Thyroid gland (tissue), 4 donors: ENCODE measurements at regions not wholly inside any gene's neighbourhood (a gene's known extent, or its start where the extent isn't known, plus 50 kb on each side); places are given as distances from the start of the nearest gene placed in this dataset.

Source experiments
- DNase-seq, 2 donors: peaks; one replicate each; pipeline ENCODE4 v3.0.0-alpha.2; 2019
- H3K27ac ChIP-seq, 3 donors: fragments of 200-600 bp; sonication (generic); 1 replicate in 2 of 3; 2 replicates in 1 of 3; pipeline ENCODE4 v1.5.1; 2016 to 2019; ENCODE audit warnings: mild to moderate bottlenecking in 1 of 3, moderate library complexity in 1 of 3
- H3K27me3 ChIP-seq: fragments of 200-600 bp; sonication (generic); one replicate; pipeline ENCODE4 v1.5.1; 2019
- H3K36me3 ChIP-seq, 2 donors: fragments of 200-600 bp; sonication (generic); one replicate each; pipeline ENCODE4 v1.5.1; 2016 to 2019
- H3K4me1 ChIP-seq, 2 donors: fragments of 200-600 bp; sonication (generic); one replicate each; pipeline ENCODE4 v1.5.1; 2017 to 2019
- H3K4me3 ChIP-seq, 3 donors: fragments of 200-600 bp; sonication (generic); replicated peaks in 1 of 3; 1 replicate in 2 of 3; 2 replicates in 1 of 3; pipeline ENCODE4 v1.5.1; 2016; ENCODE audit warnings: mild to moderate bottlenecking in 1 of 3
- H3K9me3 ChIP-seq: fragments of 200-600 bp; sonication (generic); one replicate; pipeline ENCODE4 v1.5.1; 2017
- POLR2A ChIP-seq, 2 donors: fragments of 450-650 bp; IDR thresholded peaks; one replicate each; pipeline ENCODE4 v1.6.1; 2017; ENCODE audit warnings: antibody characterized with exemption in 2 of 2, mild to moderate bottlenecking in 2 of 2, moderate library complexity in 1 of 2
- WGBS, 2 donors: methylation state at CpG; one replicate each; pipeline ENCODE4 v1.1.5; 2017; 5-methylcytosine and 5-hydroxymethylcytosine counted together
- intact Hi-C: fragments of 100-400 bp; cut with DNase I; formaldehyde crosslinking; loops from one replicate; pipeline ENCODE4 v1.15.1; 2023
- TF ChIP-seq, protein P1 (sequence below), 6 experiments: fragments of 200-600 bp in 3 of 6; fragments of 450-650 bp in 3 of 6; sonication (generic) in 3 of 6; IDR thresholded peaks; one replicate each; pipeline ENCODE4 v1.5.1; 2016 to 2019; ENCODE audit warnings: antibody characterized with exemption in 6 of 6, mild to moderate bottlenecking in 2 of 6, inconsistent platforms in 1 of 6, moderate library complexity in 1 of 6

DNA sequence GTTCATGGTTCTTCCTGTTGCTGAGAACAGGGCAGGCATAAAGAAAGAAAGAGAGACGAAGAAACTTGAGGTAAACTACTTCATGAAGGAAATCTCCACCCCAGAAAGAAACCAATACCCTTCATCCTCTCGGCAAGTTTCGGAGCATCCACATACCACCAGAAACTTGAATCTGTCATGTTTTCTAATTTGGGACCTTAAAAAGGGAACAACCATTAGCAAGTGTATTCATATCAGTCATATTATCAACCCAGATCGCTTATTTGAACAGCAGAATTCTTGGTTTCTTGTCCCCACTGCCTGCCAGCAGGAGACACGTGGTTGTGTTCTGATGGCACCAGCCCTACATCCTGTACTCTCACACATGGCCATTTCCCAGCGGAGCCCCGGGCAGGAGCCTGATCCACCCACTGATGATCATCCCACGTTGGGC lies 53.2 kb upstream of the FZD7 start:
- intact Hi-C loops: no loop called here
- H3K9me3 ChIP-seq: no peaks in the 10 kb centered on the region
- DNase-seq: no peak
- TF ChIP-seq POLR2A (IDR thresholded peaks at IDR 0.05): no peak
- TF ChIP-seq, protein P1, sequence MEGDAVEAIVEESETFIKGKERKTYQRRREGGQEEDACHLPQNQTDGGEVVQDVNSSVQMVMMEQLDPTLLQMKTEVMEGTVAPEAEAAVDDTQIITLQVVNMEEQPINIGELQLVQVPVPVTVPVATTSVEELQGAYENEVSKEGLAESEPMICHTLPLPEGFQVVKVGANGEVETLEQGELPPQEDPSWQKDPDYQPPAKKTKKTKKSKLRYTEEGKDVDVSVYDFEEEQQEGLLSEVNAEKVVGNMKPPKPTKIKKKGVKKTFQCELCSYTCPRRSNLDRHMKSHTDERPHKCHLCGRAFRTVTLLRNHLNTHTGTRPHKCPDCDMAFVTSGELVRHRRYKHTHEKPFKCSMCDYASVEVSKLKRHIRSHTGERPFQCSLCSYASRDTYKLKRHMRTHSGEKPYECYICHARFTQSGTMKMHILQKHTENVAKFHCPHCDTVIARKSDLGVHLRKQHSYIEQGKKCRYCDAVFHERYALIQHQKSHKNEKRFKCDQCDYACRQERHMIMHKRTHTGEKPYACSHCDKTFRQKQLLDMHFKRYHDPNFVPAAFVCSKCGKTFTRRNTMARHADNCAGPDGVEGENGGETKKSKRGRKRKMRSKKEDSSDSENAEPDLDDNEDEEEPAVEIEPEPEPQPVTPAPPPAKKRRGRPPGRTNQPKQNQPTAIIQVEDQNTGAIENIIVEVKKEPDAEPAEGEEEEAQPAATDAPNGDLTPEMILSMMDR (IDR thresholded peaks at IDR 0.05): no peak
- H3K27me3 ChIP-seq: no peaks in the 10 kb centered on the region
- no peaks in the 10 kb centered on the region for H3K36me3 ChIP-seq
- no peak overlapping the region for H3K4me3 ChIP-seq
- WGBS, 2 donors: 88 to 91% methylated on average over 8 of the region's 8 CpGs
- H3K4me1 ChIP-seq: peaks cover 0 to 3% of the 10 kb centered on the region in 2 donors
- no peak overlapping the region for H3K27ac ChIP-seq

DNA sequence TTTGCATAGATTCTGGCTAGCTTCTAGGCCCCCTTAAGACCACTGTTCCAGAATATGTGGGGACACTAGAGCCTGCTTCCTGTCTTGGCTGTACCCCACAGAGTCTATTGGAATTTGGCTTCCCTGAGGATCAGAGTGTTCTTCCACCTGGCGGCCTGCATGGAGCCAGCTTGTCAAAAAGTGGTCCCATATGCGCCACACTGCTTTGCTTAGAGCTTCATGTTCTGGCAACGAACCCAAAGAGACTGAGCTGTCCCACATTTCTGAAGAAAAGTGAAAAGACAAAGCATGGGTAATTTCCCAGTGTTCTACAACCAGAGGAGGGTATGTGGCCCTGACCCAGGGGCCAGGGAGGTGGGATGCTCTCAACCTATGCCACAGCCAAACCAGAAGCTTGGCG lies 52.7 kb upstream of the FZD7 start:
- no peak overlapping the region for H3K27ac ChIP-seq
- intact Hi-C loops: no loop called here
- peaks cover 0 to 3% of the 10 kb centered on the region in 2 donors for H3K4me1 ChIP-seq
- 96 to 98% methylated on average over 4 of the region's 4 CpGs for WGBS, 2 donors
- no peak for DNase-seq
- no peaks in the 10 kb centered on the region for H3K36me3 ChIP-seq
- H3K4me3 ChIP-seq: no peak overlapping the region
- no peak for TF ChIP-seq POLR2A (IDR thresholded peaks at IDR 0.05)
- TF ChIP-seq, protein P1 (IDR thresholded peaks at IDR 0.05): no peak
- H3K9me3 ChIP-seq: no peaks in the 10 kb centered on the region
- H3K27me3 ChIP-seq: no peaks in the 10 kb centered on the region

DNA sequence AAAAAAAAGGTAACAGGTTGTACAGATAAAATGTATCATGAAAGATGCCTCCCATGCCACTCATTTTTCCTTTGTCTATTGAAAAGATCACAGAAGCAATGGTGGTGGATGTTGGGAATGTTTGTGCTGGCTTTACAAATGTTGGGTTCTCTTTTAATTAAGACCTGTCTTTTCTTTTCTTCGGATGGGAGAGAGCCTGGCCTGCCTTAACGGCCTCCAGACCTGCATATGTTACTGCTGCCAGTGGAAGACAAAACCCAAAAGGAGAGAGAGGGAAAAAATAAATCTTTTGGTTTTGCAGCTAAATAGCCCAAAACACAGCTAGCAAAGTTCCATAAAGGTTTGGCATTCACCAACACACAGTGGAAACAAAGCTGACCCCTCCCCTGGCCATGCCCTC lies 50.5 kb upstream of the FZD7 start:
- no peak overlapping the region for H3K27ac ChIP-seq
- H3K4me1 ChIP-seq: peaks cover 0 to 3% of the 10 kb centered on the region in 2 donors
- intact Hi-C loops: no loop called here
- H3K9me3 ChIP-seq: no peaks in the 10 kb centered on the region
- no peak overlapping the region for H3K4me3 ChIP-seq
- WGBS, 2 donors: 77 to 92% methylated on average over 2 of the region's 2 CpGs
- TF ChIP-seq, protein P1 (IDR thresholded peaks at IDR 0.05): no peak
- no peak for TF ChIP-seq POLR2A (IDR thresholded peaks at IDR 0.05)
- H3K36me3 ChIP-seq: no peaks in the 10 kb centered on the region
- DNase-seq: no peak
- H3K27me3 ChIP-seq: no peaks in the 10 kb centered on the region

DNA sequence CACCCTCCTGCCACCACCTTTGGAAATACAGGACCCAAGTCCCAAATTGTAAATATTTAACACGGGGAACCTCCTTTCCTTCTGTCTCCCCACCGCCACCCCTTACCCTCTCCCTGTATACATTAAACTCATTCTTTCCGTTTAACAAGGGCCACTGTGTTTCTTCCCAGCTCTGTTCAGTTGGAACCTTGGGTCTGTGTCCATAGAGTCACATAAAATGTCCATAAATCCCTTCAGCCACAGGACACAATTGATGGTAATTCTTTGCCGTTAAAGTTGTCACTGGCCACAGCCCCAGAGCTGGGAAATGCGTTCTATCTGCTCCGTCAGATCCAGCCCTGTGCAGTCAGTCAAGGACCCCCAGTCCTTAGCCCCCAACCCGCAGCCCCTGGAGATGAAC lies 49.9 kb upstream of the FZD7 start:
- Histone ChIP-seq H3K4me3 (no peak overlapping the region), H3K36me3 (no peaks in the 10 kb centered on the region), H3K27ac (no peak overlapping the region), H3K4me1 (peaks cover 0 to 3% of the 10 kb centered on the region in 2 donors), H3K9me3 (no peaks in the 10 kb centered on the region), H3K27me3 (no peaks in the 10 kb centered on the region)
- intact Hi-C loops: no loop called here
- 95% methylated on average over 7 of the region's 7 CpGs for WGBS, 2 donors
- no peak for DNase-seq
- TF ChIP-seq POLR2A (IDR thresholded peaks at IDR 0.05): no peak
- TF ChIP-seq, protein P1 (IDR thresholded peaks at IDR 0.05): no peak
